ENCODE measurements at regions not wholly inside any gene's neighbourhood (a gene's known extent, or its start where the extent isn't known, plus 50 kb on each side); places are given as distances from the start of the nearest gene placed in this dataset.

DNA sequence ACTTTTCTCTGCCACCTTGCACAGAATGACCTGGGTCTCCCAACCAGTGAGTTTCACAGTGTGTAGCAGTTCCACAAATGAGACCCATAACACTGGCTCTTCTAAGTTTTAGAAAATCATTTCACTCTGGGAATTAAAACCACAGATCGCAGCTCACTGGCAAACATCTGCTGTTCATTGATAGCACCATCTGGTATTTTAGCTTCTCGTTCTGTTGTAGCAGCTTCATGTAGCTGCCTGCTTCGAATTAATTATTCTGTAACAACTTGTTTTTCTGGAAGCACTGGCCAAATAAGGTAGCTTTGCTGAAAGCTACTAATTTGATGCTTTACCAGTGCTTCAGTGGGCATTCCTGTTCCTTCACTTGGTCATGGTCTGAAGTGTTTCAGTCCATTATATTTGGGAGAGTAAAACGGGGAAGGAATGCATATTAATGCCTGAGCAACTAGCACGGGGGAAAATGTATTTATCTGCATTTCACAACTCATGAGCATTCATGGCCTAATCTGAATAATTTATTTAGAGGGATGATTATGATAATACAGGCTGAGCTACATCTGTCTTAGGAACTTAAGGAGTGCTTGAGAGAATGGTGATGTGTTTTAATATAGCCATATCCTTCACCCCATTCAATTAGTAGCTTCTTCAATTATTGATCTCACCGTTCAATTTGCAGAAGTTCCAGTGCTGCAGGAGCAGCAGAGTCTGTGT, 447.4 kb downstream of the XPNPEP1 start:
- TF ChIP-seq, protein P1, sequence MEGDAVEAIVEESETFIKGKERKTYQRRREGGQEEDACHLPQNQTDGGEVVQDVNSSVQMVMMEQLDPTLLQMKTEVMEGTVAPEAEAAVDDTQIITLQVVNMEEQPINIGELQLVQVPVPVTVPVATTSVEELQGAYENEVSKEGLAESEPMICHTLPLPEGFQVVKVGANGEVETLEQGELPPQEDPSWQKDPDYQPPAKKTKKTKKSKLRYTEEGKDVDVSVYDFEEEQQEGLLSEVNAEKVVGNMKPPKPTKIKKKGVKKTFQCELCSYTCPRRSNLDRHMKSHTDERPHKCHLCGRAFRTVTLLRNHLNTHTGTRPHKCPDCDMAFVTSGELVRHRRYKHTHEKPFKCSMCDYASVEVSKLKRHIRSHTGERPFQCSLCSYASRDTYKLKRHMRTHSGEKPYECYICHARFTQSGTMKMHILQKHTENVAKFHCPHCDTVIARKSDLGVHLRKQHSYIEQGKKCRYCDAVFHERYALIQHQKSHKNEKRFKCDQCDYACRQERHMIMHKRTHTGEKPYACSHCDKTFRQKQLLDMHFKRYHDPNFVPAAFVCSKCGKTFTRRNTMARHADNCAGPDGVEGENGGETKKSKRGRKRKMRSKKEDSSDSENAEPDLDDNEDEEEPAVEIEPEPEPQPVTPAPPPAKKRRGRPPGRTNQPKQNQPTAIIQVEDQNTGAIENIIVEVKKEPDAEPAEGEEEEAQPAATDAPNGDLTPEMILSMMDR (IDR thresholded peaks at IDR 0.05; ENCODE audit: low read length): no peak
- no peak for TF ChIP-seq EZH2 (IDR thresholded peaks at IDR 0.05; ENCODE audit: borderline replicate concordance, low read length)

Data from OCI-LY1 (cell line).